T-cell (primary cell): ENCODE measurements at regions not wholly inside any gene's neighbourhood (a gene's known extent, or its start where the extent isn't known, plus 50 kb on each side); places are given as distances from the start of the nearest gene placed in this dataset.
"Not testable (repeated sequence)": the region's sequence is repeated elsewhere in the genome, so short reads cannot be mapped to it uniquely, and the experiment has no call there.

ENCODE experiments used
- ATAC-seq, 4 experiments: fragments of 200-7000 bp in 3 of 4; fragments of 150-1000 bp in 1 of 4; cut with Tn5 transposase; replicated peaks in 1 of 4; 1 replicate in 3 of 4; 2 replicates in 1 of 4; pipeline ENCODE4 v1.10.0; 2021; ENCODE audit warnings: moderate library complexity in 3 of 4, mild to moderate bottlenecking in 2 of 4, moderate number of reproducible peaks in 1 of 4
- CTCF ChIA-PET, 2 donors: fragments of 300-600 bp; sonication (Branson Sonifier 250); formaldehyde crosslinking; loops; one replicate each; lab custom pipeline; 2022; ENCODE audit warnings: antibody characterized with exemption in 2 of 2; lab: Charles Lee
- POLR2A ChIA-PET, 2 donors: fragments of 300-600 bp; sonication (Branson Sonifier 250); formaldehyde crosslinking; loops; one replicate each; lab custom pipeline; 2022; ENCODE audit warnings: antibody characterized with exemption in 2 of 2; lab: Charles Lee
- DNase-seq, 35 experiments: peaks; one replicate each; pipeline versions ENCODE4 v3.0.0 to v3.0.0-alpha.2; 2013 to 2023
- H3K27ac ChIP-seq: one replicate; pipeline ENCODE4 v1.5.1; 2013; ENCODE audit warnings: low read length
- H3K27me3 ChIP-seq, 2 experiments: replicated peaks in 1 of 2; 1 replicate in 1 of 2; 2 replicates in 1 of 2; pipeline versions ENCODE4 v1.6.1 to v1.7.0; 2013; ENCODE audit warnings: low read length in 1 of 2, mixed read lengths in 1 of 2; ENCODE audit not compliant: control insufficient read depth in 2 of 2, insufficient read depth in 2 of 2; ENCODE audit errors: extremely low read depth in 1 of 2
- H3K36me3 ChIP-seq, 2 donors: 1 replicate in 1 of 2; 2 replicates in 1 of 2; pipeline versions ENCODE4 v1.6.1 to v1.7.0; 2013; ENCODE audit warnings: low read length in 1 of 2; ENCODE audit not compliant: control insufficient read depth in 2 of 2, insufficient read depth in 1 of 2; ENCODE audit errors: extremely low read depth in 1 of 2
- H3K4me1 ChIP-seq, 2 experiments: 1 replicate in 1 of 2; 2 replicates in 1 of 2; pipeline versions ENCODE4 v1.6.1 to v1.7.0; 2013; ENCODE audit warnings: low read length in 2 of 2, mixed read lengths in 1 of 2; ENCODE audit not compliant: insufficient read depth in 2 of 2, control insufficient read depth in 1 of 2; ENCODE audit errors: extremely low read depth in 1 of 2
- H3K4me3 ChIP-seq, 2 donors: 1 replicate in 1 of 2; 2 replicates in 1 of 2; pipeline versions ENCODE4 v1.5.1 to v1.7.0; 2013; ENCODE audit warnings: mild to moderate bottlenecking in 2 of 2, low read length in 1 of 2, moderate library complexity in 1 of 2; ENCODE audit not compliant: control insufficient read depth in 1 of 2; ENCODE audit errors: extremely low read depth in 1 of 2
- H3K9me3 ChIP-seq: 2 replicates; pipeline ENCODE4 v1.7.0; 2013
- H3K27ac Mint-ChIP-seq, 2 donors: one replicate each; pipeline ENCODE4 v1.8.0; 2020 to 2021; ENCODE audit warnings: mild to moderate bottlenecking in 2 of 2, mixed read lengths in 2 of 2
- H3K27me3 Mint-ChIP-seq, 2 donors: one replicate each; pipeline ENCODE4 v1.8.0; 2021 to 2022; ENCODE audit warnings: mixed read lengths in 2 of 2
- H3K36me3 Mint-ChIP-seq: one replicate; pipeline ENCODE4 v1.8.0; 2021; ENCODE audit warnings: mixed read lengths
- H3K4me1 Mint-ChIP-seq, 3 donors: one replicate each; pipeline ENCODE4 v1.8.0; 2020 to 2022; ENCODE audit warnings: mixed read lengths in 3 of 3, mild to moderate bottlenecking in 1 of 3
- H3K4me3 Mint-ChIP-seq, 3 donors: one replicate each; pipeline ENCODE4 v1.8.0; 2020 to 2022; ENCODE audit warnings: mild to moderate bottlenecking in 3 of 3, mixed read lengths in 3 of 3, moderate library complexity in 3 of 3
- H3K9me3 Mint-ChIP-seq, 3 donors: one replicate each; pipeline ENCODE4 v1.8.0; 2020 to 2022; ENCODE audit warnings: mixed read lengths in 3 of 3
- WGBS: methylation state at CpG from one replicate; pipeline ENCODE4 v1.1.5; 2013; ENCODE audit warnings: missing lambda C conversion rate; ENCODE audit not compliant: insufficient coverage; 5-methylcytosine and 5-hydroxymethylcytosine counted together

- Histone ChIP-seq H3K36me3 (no peaks in the 10 kb centered on the region), H3K9me3 (no peaks in the 10 kb centered on the region), H3K4me1 (no peaks in the 10 kb centered on the region), H3K27me3 (no peaks in the 10 kb centered on the region), H3K27ac (no peak overlapping the region), H3K4me3 (no peak overlapping the region)
- H3K4me1 Mint-ChIP-seq, result no peaks in the 10 kb centered on the region
- ATAC-seq (no peak), DNase-seq (no peak)
- no peaks in the 10 kb centered on the region for H3K36me3 Mint-ChIP-seq
- CTCF ChIA-PET, result no interaction called here
- H3K4me3 Mint-ChIP-seq, result no peak overlapping the region
- POLR2A ChIA-PET, result no interaction called here
- H3K27me3 Mint-ChIP-seq, result peaks cover 0 to 7% of the 10 kb centered on the region in 2 donors
- peaks cover 0 to 6% (median 0%) of the 10 kb centered on the region in 3 donors for H3K9me3 Mint-ChIP-seq
- H3K27ac Mint-ChIP-seq, result no peak overlapping the region
Measured at GRCh38 chr7:96562966-96563365, 146.7 kb downstream of the SEM1 start.

- no peaks in the 10 kb centered on the region for H3K36me3 Mint-ChIP-seq
- no CpG with 5 or more reads among the region's 4 CpGs for WGBS
- no peaks in the 10 kb centered on the region for H3K4me1 Mint-ChIP-seq
- no peak overlapping the region for H3K27ac ChIP-seq
- H3K27me3 ChIP-seq, result no peaks in the 10 kb centered on the region
- DNase-seq, result no peak
- no peak overlapping the region for H3K4me3 ChIP-seq
- H3K27me3 Mint-ChIP-seq, result peaks cover 0 to 7% of the 10 kb centered on the region in 2 donors
- no peaks in the 10 kb centered on the region for H3K9me3 ChIP-seq
- H3K36me3 ChIP-seq, result no peaks in the 10 kb centered on the region
- peaks cover 0 to 6% (median 0%) of the 10 kb centered on the region in 3 donors for H3K9me3 Mint-ChIP-seq
- ChIA-PET POLR2A (no interaction called here), CTCF (no interaction called here)
- ATAC-seq, result no peak
- no peaks in the 10 kb centered on the region for H3K4me1 ChIP-seq
- H3K27ac Mint-ChIP-seq, result no peak overlapping the region
- no peak overlapping the region for H3K4me3 Mint-ChIP-seq
Measured at GRCh38 chr7:96562458-96562857, 147.2 kb downstream of the SEM1 start.

GRCh38 chr7:96561892-96562291, 147.8 kb downstream of the SEM1 start:
- H3K27me3 ChIP-seq, result no peaks in the 10 kb centered on the region
- ChIA-PET CTCF (no interaction called here), POLR2A (no interaction called here)
- Mint-ChIP-seq H3K36me3 (no peaks in the 10 kb centered on the region), H3K27me3 (peaks cover 0 to 7% of the 10 kb centered on the region in 2 donors), H3K27ac (no peak overlapping the region), H3K4me3 (no peak overlapping the region), H3K4me1 (no peaks in the 10 kb centered on the region), H3K9me3 (peaks cover 0 to 6% (median 0%) of the 10 kb centered on the region in 3 donors)
- no peaks in the 10 kb centered on the region for H3K9me3 ChIP-seq
- no peak overlapping the region for H3K4me3 ChIP-seq
- DNase-seq (no peak), ATAC-seq (no peak)
- no peaks in the 10 kb centered on the region for H3K4me1 ChIP-seq
- no peaks in the 10 kb centered on the region for H3K36me3 ChIP-seq
- H3K27ac ChIP-seq, result no peak overlapping the region
- WGBS, result no CpG with 5 or more reads among the region's 1 CpG

GRCh38 chr7:96558530-96558929, 151.1 kb downstream of the SEM1 start:
- DNase-seq (no peak), ATAC-seq (no peak)
- Mint-ChIP-seq H3K36me3 (no peaks in the 10 kb centered on the region), H3K27me3 (peaks cover 0 to 4% of the 10 kb centered on the region in 2 donors), H3K4me3 (no peak overlapping the region), H3K4me1 (no peaks in the 10 kb centered on the region), H3K9me3 (peaks cover 0 to 6% (median 0%) of the 10 kb centered on the region in 3 donors), H3K27ac (no peak overlapping the region)
- Histone ChIP-seq H3K36me3 (no peaks in the 10 kb centered on the region), H3K27ac (no peak overlapping the region), H3K4me3 (no peak overlapping the region), H3K9me3 (no peaks in the 10 kb centered on the region), H3K4me1 (no peaks in the 10 kb centered on the region), H3K27me3 (no peaks in the 10 kb centered on the region)
- no CpG with 5 or more reads among the region's 2 CpGs for WGBS
- ChIA-PET CTCF (no interaction called here), POLR2A (no interaction called here)

GRCh38 chr7:96558093-96558492, 151.6 kb downstream of the SEM1 start:
- POLR2A ChIA-PET, result no interaction called here
- CTCF ChIA-PET, result no interaction called here
- Histone ChIP-seq H3K9me3 (no peaks in the 10 kb centered on the region), H3K36me3 (no peaks in the 10 kb centered on the region), H3K27ac (no peak overlapping the region), H3K27me3 (no peaks in the 10 kb centered on the region), H3K4me1 (no peaks in the 10 kb centered on the region), H3K4me3 (no peak overlapping the region)
- WGBS, result 80% methylated on average over 5 of the region's 9 CpGs
- Mint-ChIP-seq H3K27ac (no peak overlapping the region), H3K4me1 (no peaks in the 10 kb centered on the region), H3K9me3 (peaks cover 0 to 6% (median 0%) of the 10 kb centered on the region in 3 donors), H3K4me3 (no peak overlapping the region), H3K36me3 (no peaks in the 10 kb centered on the region), H3K27me3 (peaks cover 0 to 4% of the 10 kb centered on the region in 2 donors)
- no peak for ATAC-seq
- DNase-seq, result no peak

GRCh38 chr7:96557598-96557997, 152.0 kb downstream of the SEM1 start:
- H3K4me3 Mint-ChIP-seq, H3K36me3 ChIP-seq, H3K4me1 ChIP-seq, H3K36me3 Mint-ChIP-seq, H3K4me1 Mint-ChIP-seq, H3K27ac Mint-ChIP-seq, H3K27me3 Mint-ChIP-seq, POLR2A ChIA-PET, CTCF ChIA-PET, H3K9me3 Mint-ChIP-seq, DNase-seq, H3K27me3 ChIP-seq, ATAC-seq, H3K9me3 ChIP-seq, H3K4me3 ChIP-seq, H3K27ac ChIP-seq: not testable (repeated sequence)
- WGBS, result 100% methylated on average over 1 of the region's 13 CpGs

GRCh38 chr7:96548664-96549063, 161.0 kb downstream of the SEM1 start:
- H3K4me1 ChIP-seq, result no peaks in the 10 kb centered on the region
- Mint-ChIP-seq H3K4me1 (no peaks in the 10 kb centered on the region), H3K4me3 (no peak overlapping the region), H3K27ac (no peak overlapping the region), H3K36me3 (no peaks in the 10 kb centered on the region), H3K9me3 (peaks cover 0 to 3% (median 0%) of the 10 kb centered on the region in 3 donors), H3K27me3 (peaks cover 9 to 14% of the 10 kb centered on the region in 2 donors)
- no peak overlapping the region for H3K27ac ChIP-seq
- no peak overlapping the region for H3K4me3 ChIP-seq
- ChIA-PET POLR2A (no interaction called here), CTCF (no interaction called here)
- ATAC-seq (no peak), DNase-seq (no peak)
- H3K9me3 ChIP-seq, result no peaks in the 10 kb centered on the region
- no peaks in the 10 kb centered on the region for H3K36me3 ChIP-seq
- H3K27me3 ChIP-seq, result no peaks in the 10 kb centered on the region
- WGBS, result 100% methylated on average over 1 of the region's 5 CpGs
